HCT116 (cell line): ENCODE measurements at regions not wholly inside any gene's neighbourhood (a gene's known extent, or its start where the extent isn't known, plus 50 kb on each side); places are given as distances from the start of the nearest gene placed in this dataset.

Experiments
- ATAC-seq: fragments of 200-7000 bp; cut with Tn5 transposase; 2 replicates; pipeline ENCODE4 v1.9.1; 2020; ENCODE audit warnings: mild to moderate bottlenecking, moderate library complexity
- BruUV-seq: library from RNA; stranded (reverse); fragments of 400-500 nt; replicated peaks from 2 replicates; lab custom pipeline; 2021; lab: Mats Ljungman, UMichigan
- CTCF ChIA-PET: fragments of 300-600 bp; sonication (Branson Sonifier 250); formaldehyde crosslinking; loops from one replicate; lab custom pipeline; 2021; ENCODE audit warnings: antibody characterized with exemption; lab: Charles Lee
- POLR2A ChIA-PET: fragments of 300-600, 350-600 bp; sonication (Branson Sonifier 250); formaldehyde crosslinking; loops from one replicate; lab custom pipeline; 2021; ENCODE audit warnings: antibody characterized with exemption; lab: Charles Lee
- RAD21 ChIA-PET, 2 experiments: fragments of 300-600 bp; sonication (Branson Sonifier 250); formaldehyde crosslinking; loops; one replicate each; lab custom pipeline; 2023; ENCODE audit warnings: low total read pairs in 2 of 2; ENCODE audit not compliant: uncharacterized antibody in 2 of 2, unreplicated experiment in 2 of 2, low non-redundant PET in 1 of 2; lab: Charles Lee
- DNase-seq: peaks from one replicate; pipeline ENCODE4 v3.0.0-alpha.2; 2010; ENCODE audit warnings: low read depth, low spot score
- H2AFZ ChIP-seq: fragments of 200-600 bp; shearing (Covaris generic), sonication (generic); 2 replicates; pipeline ENCODE4 v1.6.1; 2017; ENCODE audit warnings: low read depth, mixed run types, mixed read lengths, antibody characterized with exemption, low read length; ENCODE audit not compliant: poor library complexity, severe bottlenecking
- H3K27ac ChIP-seq: 2 replicates; pipeline ENCODE4 v1.5.1; 2012; ENCODE audit warnings: low read depth, low read length
- H3K27me3 ChIP-seq: fragments of 200-600 bp; sonication (generic); 2 replicates; pipeline ENCODE4 v1.6.1; 2016; ENCODE audit warnings: mixed run types, low read length, mixed read lengths; ENCODE audit not compliant: insufficient read depth
- H3K36me3 ChIP-seq, 2 experiments: fragments of 200-500 bp in 1 of 2; fragments of 200-600 bp in 1 of 2; sonication (Bioruptor generic) in 1 of 2; sonication (generic) in 1 of 2; 2 replicates each; pipeline versions ENCODE4 v1.5.1 to v1.6.1; 2014 to 2016; ENCODE audit warnings: low read length in 2 of 2, inconsistent platforms in 1 of 2, mixed read lengths in 1 of 2, mixed run types in 1 of 2; ENCODE audit not compliant: insufficient read depth in 2 of 2, control insufficient read depth in 1 of 2
- H3K4me1 ChIP-seq, 2 experiments: fragments of 200-600 bp in 1 of 2; sonication (generic) in 1 of 2; 2 replicates each; pipeline versions ENCODE4 v1.5.1 to v1.6.1; 2012 to 2017; ENCODE audit warnings: low read length in 2 of 2, inconsistent platforms in 1 of 2, mild to moderate bottlenecking in 1 of 2, mixed read lengths in 1 of 2, mixed run types in 1 of 2, moderate library complexity in 1 of 2; ENCODE audit not compliant: insufficient read depth in 2 of 2, control insufficient read depth in 1 of 2
- H3K4me2 ChIP-seq: fragments of 200-600 bp; sonication (generic); 2 replicates; pipeline ENCODE4 v1.6.1; 2017; ENCODE audit warnings: mixed run types, low read length, mixed read lengths
- H3K4me3 ChIP-seq, 2 experiments: fragments of 200-600 bp in 1 of 2; sonication (generic) in 1 of 2; replicated peaks in 1 of 2; 2 replicates each; pipeline ENCODE4 v1.5.1; 2011 to 2016; ENCODE audit warnings: low read length in 2 of 2, control low read depth in 1 of 2, low read depth in 1 of 2, mild to moderate bottlenecking in 1 of 2, mixed read lengths in 1 of 2, mixed run types in 1 of 2
- H3K79me2 ChIP-seq: fragments of 200-600 bp; sonication (generic); 2 replicates; pipeline ENCODE4 v1.6.1; 2017; ENCODE audit warnings: mild to moderate bottlenecking, mixed run types, low read length, moderate library complexity, mixed read lengths; ENCODE audit not compliant: insufficient read depth
- H3K9ac ChIP-seq: fragments of 200-600 bp; sonication (generic); 2 replicates; pipeline ENCODE4 v1.6.1; 2016; ENCODE audit warnings: low read length, mixed read lengths
- H3K9me2 ChIP-seq: fragments of 200-600 bp; sonication (generic), shearing (Covaris generic); 2 replicates; pipeline ENCODE4 v1.6.1; 2017; ENCODE audit warnings: mixed run types, mild to moderate bottlenecking, moderate library complexity; ENCODE audit not compliant: insufficient read depth
- H3K9me3 ChIP-seq, 2 experiments: fragments of 200-500 bp in 1 of 2; fragments of 200-600 bp in 1 of 2; sonication (Bioruptor generic) in 1 of 2; sonication (generic) in 1 of 2; 2 replicates each; pipeline ENCODE4 v1.6.1; 2014 to 2017; ENCODE audit warnings: low read length in 2 of 2, mixed read lengths in 2 of 2, inconsistent platforms in 1 of 2, low read depth in 1 of 2, mild to moderate bottlenecking in 1 of 2, mixed run types in 1 of 2, moderate library complexity in 1 of 2; ENCODE audit not compliant: control insufficient read depth in 1 of 2, insufficient read depth in 1 of 2
- H4K20me1 ChIP-seq: fragments of 200-600 bp; sonication (generic), shearing (Covaris generic); 2 replicates; pipeline ENCODE4 v1.6.1; 2017; ENCODE audit warnings: mixed run types, mild to moderate bottlenecking, moderate library complexity; ENCODE audit not compliant: insufficient read depth
- CBX3 ChIP-seq: IDR thresholded peaks from 2 replicates; pipeline ENCODE4 v1.6.1; 2012; ENCODE audit warnings: low read depth
- CEBPB ChIP-seq: IDR thresholded peaks from 2 replicates; pipeline ENCODE4 v1.6.1; 2012; ENCODE audit warnings: low read depth
- ELF1 ChIP-seq: IDR thresholded peaks from 2 replicates; pipeline ENCODE4 v1.6.1; 2012; ENCODE audit warnings: low read depth, borderline replicate concordance
- EZH2 ChIP-seq: fragments of 200-600 bp; sonication (generic); IDR thresholded peaks from 2 replicates; pipeline ENCODE4 v1.6.1; 2017; ENCODE audit warnings: antibody characterized with exemption, mixed run types
- MAX ChIP-seq: IDR thresholded peaks from 2 replicates; pipeline ENCODE4 v1.6.1; 2012
- POLR2AphosphoS5 ChIP-seq: IDR thresholded peaks from 2 replicates; pipeline ENCODE4 v1.6.1; 2011; ENCODE audit warnings: mild to moderate bottlenecking, low read depth, low read length, moderate library complexity
- RAD21 ChIP-seq: IDR thresholded peaks from 2 replicates; pipeline ENCODE4 v1.6.1; 2012; ENCODE audit warnings: low read depth, mild to moderate bottlenecking
- SIN3A ChIP-seq: IDR thresholded peaks from 2 replicates; pipeline ENCODE4 v1.6.1; 2012; ENCODE audit warnings: low read depth
- SP1 ChIP-seq: IDR thresholded peaks from 2 replicates; pipeline ENCODE4 v1.6.1; 2012; ENCODE audit warnings: low read depth
- SRF ChIP-seq: IDR thresholded peaks from 2 replicates; pipeline ENCODE4 v1.6.1; 2012; ENCODE audit warnings: low read depth
- TCF7L2 ChIP-seq: IDR thresholded peaks from 2 replicates; pipeline ENCODE4 v1.7.0; 2011; ENCODE audit warnings: borderline replicate concordance, inconsistent platforms; ENCODE audit not compliant: insufficient read depth, insufficient read length; ENCODE audit errors: extremely low read depth
- YY1 ChIP-seq: IDR thresholded peaks from 2 replicates; pipeline ENCODE4 v1.6.1; 2011; ENCODE audit warnings: low read length, low read depth, moderate library complexity, mild to moderate bottlenecking; ENCODE audit not compliant: insufficient replicate concordance; ENCODE audit errors: extremely low read depth
- ZBTB33 ChIP-seq: IDR thresholded peaks from 2 replicates; pipeline ENCODE4 v1.6.1; 2011; ENCODE audit warnings: mild to moderate bottlenecking, low read length, moderate library complexity; ENCODE audit not compliant: insufficient replicate concordance; ENCODE audit errors: extremely low read depth
- ZFX ChIP-seq: fragments of 450-650 bp; IDR thresholded peaks from 2 replicates; pipeline ENCODE4 v1.6.1; 2017
- ZNF274 ChIP-seq: fragments of 200-500 bp; sonication (Bioruptor generic); IDR thresholded peaks from 2 replicates; pipeline ENCODE4 v1.6.1; 2014; ENCODE audit warnings: mild to moderate bottlenecking, low read depth, low read length, inconsistent platforms
- intact Hi-C: fragments of 100-400 bp; cut with micrococcal nuclease; formaldehyde crosslinking; loops from 2 replicates; pipeline ENCODE4 v1.10.0; 2022
- TF ChIP-seq, protein P1 (sequence below): IDR thresholded peaks from 2 replicates; pipeline ENCODE4 v1.6.1; 2012
- TF ChIP-seq, protein P2 (sequence below): IDR thresholded peaks from 2 replicates; pipeline ENCODE4 v1.6.1; 2012; ENCODE audit warnings: low read depth
- TF ChIP-seq, protein P3 (sequence below), 3 experiments: fragments of 200-600 bp in 1 of 3; sonication (generic) in 1 of 3; IDR thresholded peaks in 2 of 3; conservative IDR thresholded peaks in 1 of 3; 2 replicates each; pipeline ENCODE4 v1.5.1; 2012 to 2017; ENCODE audit warnings: low read depth in 2 of 3, low read length in 2 of 3, antibody characterized with exemption in 1 of 3, borderline replicate concordance in 1 of 3, control low read depth in 1 of 3, mild to moderate bottlenecking in 1 of 3, mixed read lengths in 1 of 3, mixed run types in 1 of 3, moderate library complexity in 1 of 3; ENCODE audit not compliant: insufficient read depth in 1 of 3

DNA sequence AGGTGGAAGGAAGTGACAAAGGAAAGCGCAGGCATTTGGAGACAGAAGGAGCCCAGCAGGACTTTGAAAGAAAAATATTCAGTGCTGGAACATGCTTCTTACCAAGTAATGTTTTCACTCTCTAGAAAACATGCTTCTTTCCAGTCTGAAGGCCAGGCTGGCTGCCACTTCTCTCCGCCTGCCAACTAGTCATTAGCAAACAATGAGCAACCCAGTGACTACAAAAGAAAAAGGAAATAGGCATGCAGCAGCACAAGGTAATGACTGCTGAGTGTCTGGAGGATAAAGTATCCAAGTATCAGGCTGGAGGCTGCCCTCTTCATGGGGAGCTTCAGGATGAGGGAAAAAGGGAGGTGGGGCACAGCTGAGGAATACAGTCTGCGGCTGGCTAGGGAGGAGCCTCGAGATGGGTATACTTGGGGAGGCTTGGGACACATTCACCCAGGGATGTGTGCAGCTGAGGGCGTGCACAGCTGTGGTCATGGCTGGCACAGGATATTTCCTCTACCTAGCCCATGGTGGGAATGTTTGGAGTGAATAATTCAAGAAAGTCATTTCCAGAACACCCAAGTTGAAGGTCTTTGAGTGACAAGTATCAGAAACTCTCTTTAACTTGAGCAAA is 161.5 kb upstream of the KIF2A start:
- ChIA-PET CTCF (interaction anchor here (1.2 to 1.3 kb wide), 2 partner anchors 15 to 1185 kb away, joined by 5 to 9 read pairs; no protein-coding TSS in a partner anchor), RAD21 (no interaction called here), POLR2A (no interaction called here)
- H3K4me3 ChIP-seq: no peak overlapping the region
- no peaks in the 10 kb centered on the region for H4K20me1 ChIP-seq
- intact Hi-C loops: loop anchor here (5.0 to 10.0 kb wide), 2 partner anchors 208 to 1190 kb away; no protein-coding TSS in a partner anchor
- no peak for TF ChIP-seq CEBPB
- no peak for TF ChIP-seq SIN3A
- no peak for TF ChIP-seq SP1
- no peak for TF ChIP-seq ZBTB33
- TF ChIP-seq, protein P1, sequence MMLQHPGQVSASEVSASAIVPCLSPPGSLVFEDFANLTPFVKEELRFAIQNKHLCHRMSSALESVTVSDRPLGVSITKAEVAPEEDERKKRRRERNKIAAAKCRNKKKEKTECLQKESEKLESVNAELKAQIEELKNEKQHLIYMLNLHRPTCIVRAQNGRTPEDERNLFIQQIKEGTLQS: no peak
- no peak for TF ChIP-seq RAD21
- TF ChIP-seq, protein P2, sequence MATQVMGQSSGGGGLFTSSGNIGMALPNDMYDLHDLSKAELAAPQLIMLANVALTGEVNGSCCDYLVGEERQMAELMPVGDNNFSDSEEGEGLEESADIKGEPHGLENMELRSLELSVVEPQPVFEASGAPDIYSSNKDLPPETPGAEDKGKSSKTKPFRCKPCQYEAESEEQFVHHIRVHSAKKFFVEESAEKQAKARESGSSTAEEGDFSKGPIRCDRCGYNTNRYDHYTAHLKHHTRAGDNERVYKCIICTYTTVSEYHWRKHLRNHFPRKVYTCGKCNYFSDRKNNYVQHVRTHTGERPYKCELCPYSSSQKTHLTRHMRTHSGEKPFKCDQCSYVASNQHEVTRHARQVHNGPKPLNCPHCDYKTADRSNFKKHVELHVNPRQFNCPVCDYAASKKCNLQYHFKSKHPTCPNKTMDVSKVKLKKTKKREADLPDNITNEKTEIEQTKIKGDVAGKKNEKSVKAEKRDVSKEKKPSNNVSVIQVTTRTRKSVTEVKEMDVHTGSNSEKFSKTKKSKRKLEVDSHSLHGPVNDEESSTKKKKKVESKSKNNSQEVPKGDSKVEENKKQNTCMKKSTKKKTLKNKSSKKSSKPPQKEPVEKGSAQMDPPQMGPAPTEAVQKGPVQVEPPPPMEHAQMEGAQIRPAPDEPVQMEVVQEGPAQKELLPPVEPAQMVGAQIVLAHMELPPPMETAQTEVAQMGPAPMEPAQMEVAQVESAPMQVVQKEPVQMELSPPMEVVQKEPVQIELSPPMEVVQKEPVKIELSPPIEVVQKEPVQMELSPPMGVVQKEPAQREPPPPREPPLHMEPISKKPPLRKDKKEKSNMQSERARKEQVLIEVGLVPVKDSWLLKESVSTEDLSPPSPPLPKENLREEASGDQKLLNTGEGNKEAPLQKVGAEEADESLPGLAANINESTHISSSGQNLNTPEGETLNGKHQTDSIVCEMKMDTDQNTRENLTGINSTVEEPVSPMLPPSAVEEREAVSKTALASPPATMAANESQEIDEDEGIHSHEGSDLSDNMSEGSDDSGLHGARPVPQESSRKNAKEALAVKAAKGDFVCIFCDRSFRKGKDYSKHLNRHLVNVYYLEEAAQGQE: no peak
- TF ChIP-seq ZFX: no peak
- TF ChIP-seq, protein P3, sequence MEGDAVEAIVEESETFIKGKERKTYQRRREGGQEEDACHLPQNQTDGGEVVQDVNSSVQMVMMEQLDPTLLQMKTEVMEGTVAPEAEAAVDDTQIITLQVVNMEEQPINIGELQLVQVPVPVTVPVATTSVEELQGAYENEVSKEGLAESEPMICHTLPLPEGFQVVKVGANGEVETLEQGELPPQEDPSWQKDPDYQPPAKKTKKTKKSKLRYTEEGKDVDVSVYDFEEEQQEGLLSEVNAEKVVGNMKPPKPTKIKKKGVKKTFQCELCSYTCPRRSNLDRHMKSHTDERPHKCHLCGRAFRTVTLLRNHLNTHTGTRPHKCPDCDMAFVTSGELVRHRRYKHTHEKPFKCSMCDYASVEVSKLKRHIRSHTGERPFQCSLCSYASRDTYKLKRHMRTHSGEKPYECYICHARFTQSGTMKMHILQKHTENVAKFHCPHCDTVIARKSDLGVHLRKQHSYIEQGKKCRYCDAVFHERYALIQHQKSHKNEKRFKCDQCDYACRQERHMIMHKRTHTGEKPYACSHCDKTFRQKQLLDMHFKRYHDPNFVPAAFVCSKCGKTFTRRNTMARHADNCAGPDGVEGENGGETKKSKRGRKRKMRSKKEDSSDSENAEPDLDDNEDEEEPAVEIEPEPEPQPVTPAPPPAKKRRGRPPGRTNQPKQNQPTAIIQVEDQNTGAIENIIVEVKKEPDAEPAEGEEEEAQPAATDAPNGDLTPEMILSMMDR (IDR thresholded peaks at IDR 0.05 in 2 of 3, conservative IDR thresholded peaks at IDR 0.05 in 1 of 3; ENCODE audit: borderline replicate concordance in 1 of 3, insufficient read depth in 1 of 3, low read depth in 2 of 3, low read length in 2 of 3): no peak
- no peak for TF ChIP-seq ZNF274
- TF ChIP-seq ELF1: no peak
- no peak for TF ChIP-seq SRF
- no peak for TF ChIP-seq EZH2
- TF ChIP-seq CBX3: no peak
- no peak for TF ChIP-seq MAX
- no peak for TF ChIP-seq YY1
- no peak for TF ChIP-seq POLR2AphosphoS5
- no peak for TF ChIP-seq TCF7L2
- H3K4me1 ChIP-seq: no peaks in the 10 kb centered on the region
- DNase-seq (no peak), ATAC-seq (no peak)
- no peak overlapping the region for H3K4me2 ChIP-seq
- H2AFZ ChIP-seq: no peak overlapping the region
- H3K27me3 ChIP-seq: peaks cover 50% of the 10 kb centered on the region
- H3K9me2 ChIP-seq: no peaks in the 10 kb centered on the region
- H3K79me2 ChIP-seq: no peaks in the 10 kb centered on the region
- no peaks in the 10 kb centered on the region for H3K9me3 ChIP-seq
- BruUV-seq: no TSS peak
- no peak overlapping the region for H3K9ac ChIP-seq
- no peak overlapping the region for H3K27ac ChIP-seq
- H3K36me3 ChIP-seq: no peaks in the 10 kb centered on the region
